Spleen (tissue), 7 donors: ENCODE measurements at regions not wholly inside any gene's neighbourhood (a gene's known extent, or its start where the extent isn't known, plus 50 kb on each side); places are given as distances from the start of the nearest gene placed in this dataset.

Experiments
- POLR2A ChIP-seq, 3 donors: fragments of 450-650 bp; IDR thresholded peaks; one replicate each; pipeline ENCODE4 v1.5.1; 2017; ENCODE audit warnings: antibody characterized with exemption in 3 of 3, mild to moderate bottlenecking in 1 of 3
- POLR2AphosphoS5 ChIP-seq, 3 donors: sonication (generic); formaldehyde crosslinking; IDR thresholded peaks; one replicate each; pipeline ENCODE4 v1.5.1; 2017; ENCODE audit warnings: antibody characterized with exemption in 3 of 3
- TF ChIP-seq, protein P1 (sequence below), 11 experiments: fragments of 200-600 bp in 7 of 11; fragments of 450-650 bp in 4 of 11; sonication (generic) in 4 of 11; IDR thresholded peaks in 8 of 11; conservative IDR thresholded peaks in 3 of 11; 1 replicate in 7 of 11; 2 replicates in 4 of 11; pipeline versions ENCODE4 v1.4.0 to v1.8.0; 2016 to 2021; ENCODE audit warnings: antibody characterized with exemption in 11 of 11, inconsistent platforms in 4 of 11, mild to moderate bottlenecking in 1 of 11
- donor health status: DM: no; HTN: no; CAD: no; lungs with moderate emphysema.
- donor health status: DM: no; HTN: no; CAD: no.
- donor health status: DM: no; HTN: no; CAD: no.

DNA sequence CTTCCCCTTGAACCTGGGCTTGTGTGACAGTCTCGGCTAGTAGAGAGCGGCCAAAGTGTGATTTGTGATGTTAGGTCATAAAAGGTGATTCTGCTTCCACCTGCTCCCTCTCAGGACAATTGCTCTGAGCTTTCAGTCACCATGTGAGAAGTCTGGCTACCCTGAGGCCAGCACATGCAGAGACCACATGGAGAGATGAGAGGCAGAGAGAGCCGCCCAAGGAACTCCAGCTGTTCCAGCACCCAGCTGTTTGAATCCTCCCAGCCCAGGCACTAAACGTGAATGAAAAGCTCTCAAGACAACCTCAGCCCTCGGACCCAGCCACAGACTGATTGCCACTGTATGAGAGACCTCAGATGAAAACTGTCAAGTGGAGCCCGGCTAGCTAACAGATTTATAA is 143.4 kb upstream of the EEF1E1 start:
- TF ChIP-seq POLR2A (IDR thresholded peaks at IDR 0.05), result no peak
- TF ChIP-seq, protein P1, sequence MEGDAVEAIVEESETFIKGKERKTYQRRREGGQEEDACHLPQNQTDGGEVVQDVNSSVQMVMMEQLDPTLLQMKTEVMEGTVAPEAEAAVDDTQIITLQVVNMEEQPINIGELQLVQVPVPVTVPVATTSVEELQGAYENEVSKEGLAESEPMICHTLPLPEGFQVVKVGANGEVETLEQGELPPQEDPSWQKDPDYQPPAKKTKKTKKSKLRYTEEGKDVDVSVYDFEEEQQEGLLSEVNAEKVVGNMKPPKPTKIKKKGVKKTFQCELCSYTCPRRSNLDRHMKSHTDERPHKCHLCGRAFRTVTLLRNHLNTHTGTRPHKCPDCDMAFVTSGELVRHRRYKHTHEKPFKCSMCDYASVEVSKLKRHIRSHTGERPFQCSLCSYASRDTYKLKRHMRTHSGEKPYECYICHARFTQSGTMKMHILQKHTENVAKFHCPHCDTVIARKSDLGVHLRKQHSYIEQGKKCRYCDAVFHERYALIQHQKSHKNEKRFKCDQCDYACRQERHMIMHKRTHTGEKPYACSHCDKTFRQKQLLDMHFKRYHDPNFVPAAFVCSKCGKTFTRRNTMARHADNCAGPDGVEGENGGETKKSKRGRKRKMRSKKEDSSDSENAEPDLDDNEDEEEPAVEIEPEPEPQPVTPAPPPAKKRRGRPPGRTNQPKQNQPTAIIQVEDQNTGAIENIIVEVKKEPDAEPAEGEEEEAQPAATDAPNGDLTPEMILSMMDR (IDR thresholded peaks at IDR 0.05 in 8 of 11, conservative IDR thresholded peaks at IDR 0.05 in 3 of 11), result no peak
- no peak for TF ChIP-seq POLR2AphosphoS5 (IDR thresholded peaks at IDR 0.05)
